IMR-90 (cell line): ENCODE measurements at regions not wholly inside any gene's neighbourhood (a gene's known extent, or its start where the extent isn't known, plus 50 kb on each side); places are given as distances from the start of the nearest gene placed in this dataset.

ENCODE experiments used
- ATAC-seq: fragments of 200-7000 bp; cut with Tn5 transposase; 2 replicates; pipeline ENCODE4 v1.9.1; 2020; ENCODE audit warnings: low read depth, mild to moderate bottlenecking, moderate library complexity
- BruUV-seq: library from RNA; stranded (reverse); fragments of 400-500 nt; replicated peaks from 2 replicates; lab custom pipeline; 2021; lab: Mats Ljungman, UMichigan
- CTCF ChIA-PET: fragments of 300-600 bp; formaldehyde crosslinking; extraction: SDS; loops from one replicate; lab custom pipeline; 2021; ENCODE audit warnings: antibody characterized with exemption; lab: Yijun Ruan, JAX
- POLR2A ChIA-PET: fragments of 300-600 bp; sonication (Branson Sonifier 250); formaldehyde crosslinking; loops from one replicate; lab custom pipeline; 2022; ENCODE audit warnings: antibody characterized with exemption; ENCODE audit not compliant: unreplicated experiment; lab: Charles Lee
- DNase-seq: peaks from one replicate; pipeline ENCODE4 v3.0.0; 2013
- H2AFZ ChIP-seq: replicated peaks from 2 replicates; pipeline ENCODE3; 2013; ENCODE audit warnings: low read length, mild to moderate bottlenecking; ENCODE audit not compliant: poor library complexity
- H2AK5ac ChIP-seq: 2 replicates; pipeline ENCODE4 v1.6.1; 2013; ENCODE audit warnings: low read depth, low read length, inconsistent platforms
- H2AK9ac ChIP-seq: replicated peaks from 2 replicates; pipeline ENCODE3; 2013; ENCODE audit warnings: mild to moderate bottlenecking, low read depth, low read length, moderate library complexity; ENCODE audit not compliant: poor library complexity
- H2BK120ac ChIP-seq: 2 replicates; pipeline ENCODE4 v1.6.1; 2013; ENCODE audit warnings: low read depth, low read length, inconsistent platforms
- H2BK15ac ChIP-seq: 3 replicates; pipeline ENCODE4 v1.6.1; 2013; ENCODE audit warnings: low read depth, low read length, inconsistent platforms
- H2BK20ac ChIP-seq: 2 replicates; pipeline ENCODE4 v1.6.1; 2013; ENCODE audit warnings: low read depth, mild to moderate bottlenecking, inconsistent platforms, low read length, moderate library complexity
- H2BK5ac ChIP-seq: 2 replicates; pipeline ENCODE4 v1.6.1; 2013; ENCODE audit warnings: mild to moderate bottlenecking, low read depth, low read length, inconsistent platforms; ENCODE audit not compliant: poor library complexity, severe bottlenecking
- H3K14ac ChIP-seq: replicated peaks from 2 replicates; pipeline ENCODE4 v1.6.1; 2013; ENCODE audit warnings: low read depth, low read length, inconsistent platforms
- H3K18ac ChIP-seq: 2 replicates; pipeline ENCODE4 v1.6.1; 2013; ENCODE audit warnings: low read depth, low read length, control low read depth
- H3K23ac ChIP-seq: 2 replicates; pipeline ENCODE4 v1.6.1; 2013; ENCODE audit warnings: low read depth, low read length, inconsistent platforms
- H3K27ac ChIP-seq: 2 replicates; pipeline ENCODE4 v1.5.1; 2013; ENCODE audit warnings: mild to moderate bottlenecking, control low read depth, low read length; ENCODE audit not compliant: insufficient read depth
- H3K27me3 ChIP-seq: 2 replicates; pipeline ENCODE4 v1.6.1; 2013; ENCODE audit warnings: low read length; ENCODE audit not compliant: control insufficient read depth, insufficient read depth
- H3K36me3 ChIP-seq: 2 replicates; pipeline ENCODE4 v1.6.1; 2013; ENCODE audit warnings: low read length, mixed read lengths; ENCODE audit not compliant: control insufficient read depth, insufficient read depth
- H3K4ac ChIP-seq: 2 replicates; pipeline ENCODE4 v1.6.1; 2013; ENCODE audit warnings: low read depth, low read length, inconsistent platforms
- H3K4me1 ChIP-seq: 2 replicates; pipeline ENCODE4 v1.6.1; 2013; ENCODE audit warnings: low read length, mixed read lengths; ENCODE audit not compliant: control insufficient read depth, insufficient read depth
- H3K4me2 ChIP-seq: 2 replicates; pipeline ENCODE4 v1.6.1; 2013; ENCODE audit warnings: low read depth, mild to moderate bottlenecking, control low read depth, low read length, moderate library complexity
- H3K4me3 ChIP-seq: 2 replicates; pipeline ENCODE4 v1.5.1; 2013; ENCODE audit warnings: low read depth, mild to moderate bottlenecking, control low read depth, low read length, moderate library complexity; ENCODE audit not compliant: insufficient read depth
- H3K56ac ChIP-seq: 2 replicates; pipeline ENCODE4 v1.6.1; 2013; ENCODE audit warnings: low read length, inconsistent platforms; ENCODE audit not compliant: insufficient read depth; ENCODE audit errors: extremely low read depth
- H3K79me1 ChIP-seq, 2 experiments: 2 replicates each; pipeline ENCODE4 v1.6.1; 2013; ENCODE audit warnings: low read length in 2 of 2, inconsistent platforms in 1 of 2, low read depth in 1 of 2
- H3K9ac ChIP-seq: 2 replicates; pipeline ENCODE4 v1.6.1; 2013; ENCODE audit warnings: low read depth, low read length, control low read depth
- H3K9me1 ChIP-seq: 2 replicates; pipeline ENCODE4 v1.6.1; 2013; ENCODE audit warnings: low read length, inconsistent platforms; ENCODE audit not compliant: insufficient read depth
- H3K9me3 ChIP-seq: 2 replicates; pipeline ENCODE4 v1.6.1; 2013; ENCODE audit warnings: low read length; ENCODE audit not compliant: control insufficient read depth, insufficient read depth
- H4K20me1 ChIP-seq: 2 replicates; pipeline ENCODE4 v1.6.1; 2013; ENCODE audit warnings: low read length, inconsistent platforms; ENCODE audit not compliant: insufficient read depth
- H4K5ac ChIP-seq: 2 replicates; pipeline ENCODE4 v1.6.1; 2013; ENCODE audit warnings: mild to moderate bottlenecking, low read depth, low read length, control low read depth
- H4K8ac ChIP-seq, 2 experiments: 2 replicates each; pipeline ENCODE4 v1.6.1; 2013; ENCODE audit warnings: low read depth in 2 of 2, low read length in 2 of 2, control low read depth in 1 of 2, inconsistent platforms in 1 of 2
- H4K91ac ChIP-seq: 2 replicates; pipeline ENCODE4 v1.6.1; 2013; ENCODE audit warnings: low read depth, low read length, inconsistent platforms; ENCODE audit not compliant: insufficient read depth
- BHLHE40 ChIP-seq: fragments of 150-350 bp; IDR thresholded peaks from 2 replicates; pipeline ENCODE4 v1.6.1; 2016; ENCODE audit warnings: mild to moderate bottlenecking, low read depth, low read length
- NFE2L2 ChIP-seq: fragments of 150-350 bp; IDR thresholded peaks from 2 replicates; pipeline ENCODE4 v1.6.1; 2016; ENCODE audit warnings: low read depth, mild to moderate bottlenecking, low read length
- RAD21 ChIP-seq: IDR thresholded peaks from 2 replicates; pipeline ENCODE4 v1.6.1; 2012; ENCODE audit warnings: low read length, improper control_type of control experiment
- RFX5 ChIP-seq: IDR thresholded peaks from 2 replicates; pipeline ENCODE4 v1.8.0; 2012; ENCODE audit warnings: low read depth, mild to moderate bottlenecking, low read length, moderate library complexity
- WGBS, 2 experiments: methylation state at CpG; one replicate each; pipeline versions ENCODE4 v1.1.5 to v1.1.7; 2013; ENCODE audit warnings: missing lambda C conversion rate in 2 of 2; ENCODE audit not compliant: insufficient read length in 1 of 2; ENCODE audit errors: extremely low coverage in 2 of 2; 5-methylcytosine and 5-hydroxymethylcytosine counted together
- dilution Hi-C: fragments of 300-500 bp; cut with HindIII; formaldehyde crosslinking; loops from one replicate; pipeline ENCODE4 v1.14.3; 2018; ENCODE audit warnings: low sequenced_read_pairs; ENCODE audit not compliant: unreplicated experiment
- in situ Hi-C: fragments of 300-500 bp; cut with MboI; formaldehyde crosslinking; loops from 3 replicates; pipeline ENCODE4 v1.14.3; 2019; ENCODE audit warnings: low sequenced_read_pairs, inconsistent platforms, mixed read lengths
- intact Hi-C: fragments of 100-400 bp; cut with micrococcal nuclease; formaldehyde crosslinking; loops from 2 replicates; pipeline ENCODE4 v1.10.0; 2022

DNA sequence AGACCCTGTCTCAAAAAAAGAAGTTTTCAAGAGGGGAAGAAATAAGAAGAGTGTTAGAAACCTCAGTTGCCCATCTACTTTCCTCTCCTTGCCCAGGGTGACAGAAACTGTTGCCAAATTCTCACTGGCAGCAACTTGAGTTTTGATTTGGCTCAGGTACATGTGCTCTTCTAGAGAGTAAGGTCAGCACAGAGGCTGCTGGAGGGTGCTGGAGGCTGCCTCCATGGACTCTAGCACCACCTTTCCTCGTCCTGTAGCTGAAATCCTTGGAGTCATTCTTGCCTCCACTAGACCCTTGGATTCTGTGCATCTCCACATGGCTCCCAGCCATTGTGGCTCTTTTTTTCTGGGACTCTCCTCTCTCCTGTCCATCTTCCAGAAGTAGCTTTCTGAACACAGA is 149.1 kb downstream of the TM9SF2 start:
- POLR2A ChIA-PET = no interaction called here
- Histone ChIP-seq H3K56ac (no peak overlapping the region), H2AK5ac (no peak overlapping the region), H3K36me3 (no peaks in the 10 kb centered on the region), H2AFZ (no peak overlapping the region), H2BK5ac (no peak overlapping the region), H2AK9ac (no peak overlapping the region), H3K4ac (no peak overlapping the region), H3K9me1 (no peaks in the 10 kb centered on the region), H4K5ac (no peak overlapping the region), H3K4me1 (no peaks in the 10 kb centered on the region), H2BK20ac (no peak overlapping the region), H3K14ac (no peak overlapping the region), H3K27ac (no peak overlapping the region), H2BK15ac (no peak overlapping the region), H4K8ac (no peak overlapping the region), H3K4me2 (no peak overlapping the region), H2BK120ac (no peak overlapping the region), H3K27me3 (peaks cover 21% of the 10 kb centered on the region), H3K18ac (no peak overlapping the region), H3K4me3 (no peak overlapping the region), H3K23ac (no peak overlapping the region), H3K9me3 (no peaks in the 10 kb centered on the region), H3K79me1 (no peaks in the 10 kb centered on the region), H4K91ac (no peak overlapping the region), H3K9ac (no peak overlapping the region), H4K20me1 (no peaks in the 10 kb centered on the region)
- dilution Hi-C loops = no loop called here
- TF ChIP-seq BHLHE40 (no peak), RAD21 (no peak), NFE2L2 (no peak), RFX5 (no peak)
- no peak for DNase-seq
- intact Hi-C loops = no loop called here
- in situ Hi-C loops = loop anchor here (10.0 to 25.0 kb wide), 4 partner anchors 584 to 1462 kb away; no protein-coding TSS in a partner anchor
- ATAC-seq = no peak
- no TSS peak for BruUV-seq
- CTCF ChIA-PET = interaction anchor here (0.6 kb wide), 1 partner anchor 893 kb away, joined by 4 read pairs; no protein-coding TSS in a partner anchor
- no CpG with 5 or more reads among the region's 1 CpG for WGBS, 2 experiments
